ENCODE measurements at regions not wholly inside any gene's neighbourhood (a gene's known extent, or its start where the extent isn't known, plus 50 kb on each side); places are given as distances from the start of the nearest gene placed in this dataset.

- TF ChIP-seq POLR2AphosphoS5 (IDR thresholded peaks at IDR 0.05; ENCODE audit: low read depth) (no peak), ZNF331 (CRISPR knock-in tag; IDR thresholded peaks at IDR 0.05; ENCODE audit: low read depth) (no peak), NANOG (IDR thresholded peaks at IDR 0.05; ENCODE audit: borderline replicate concordance) (no peak), ZNF462 (CRISPR knock-in tag; IDR thresholded peaks at IDR 0.05) (no peak)
Observed at GRCh38 chr11:109726061-109726460, 304.1 kb downstream of the C11orf87 start (continued).

GRCh38 chr11:109728056-109728455, 306.1 kb downstream of the C11orf87 start:
- H3K4me1 Mint-ChIP-seq, result no peaks in the 10 kb centered on the region
- no peak overlapping the region for H3K4me3 ChIP-seq
- no peaks in the 10 kb centered on the region for H3K36me3 Mint-ChIP-seq (ENCODE audit: low read depth)
- H3K4me3 Mint-ChIP-seq, result no peak overlapping the region
- H3K27ac Mint-ChIP-seq, result no peak overlapping the region
- no peak overlapping the region for H2AFZ ChIP-seq
- ATAC-seq (no peak), DNase-seq (ENCODE audit: low spot score) (no peak)
- H3K9me3 Mint-ChIP-seq, result no peaks in the 10 kb centered on the region
- H3K27me3 Mint-ChIP-seq (ENCODE audit: insufficient read depth, low read depth, poor library complexity), result peaks cover 4% of the 10 kb centered on the region
- H3K9me2 ChIP-seq (ENCODE audit: insufficient read depth), result no peaks in the 10 kb centered on the region
- H3K4me2 ChIP-seq, result no peak overlapping the region
- H3K27ac ChIP-seq (ENCODE audit: low read depth), result no peak overlapping the region
- no peaks in the 10 kb centered on the region for H3K79me2 ChIP-seq (replicated peaks; ENCODE audit: insufficient read depth)
- no peaks in the 10 kb centered on the region for H3F3A ChIP-seq (replicated peaks; ENCODE audit: low read depth)
- no peaks in the 10 kb centered on the region for H3K27me3 ChIP-seq (ENCODE audit: insufficient read depth)
- no peaks in the 10 kb centered on the region for H4K20me1 ChIP-seq (replicated peaks; ENCODE audit: insufficient read depth)
- no peaks in the 10 kb centered on the region for H3K4me1 ChIP-seq (ENCODE audit: insufficient read depth)
- no peaks in the 10 kb centered on the region for H3K36me3 ChIP-seq (ENCODE audit: insufficient read depth)
- no peak for TF ChIP-seq ZNF462 (CRISPR knock-in tag; IDR thresholded peaks at IDR 0.05)
- no peak for TF ChIP-seq ZNF331 (CRISPR knock-in tag; IDR thresholded peaks at IDR 0.05; ENCODE audit: low read depth)
- TF ChIP-seq JUNB (IDR thresholded peaks at IDR 0.05; ENCODE audit: unreplicated experiment), result no peak
- no peak for TF ChIP-seq STAT1 (IDR thresholded peaks at IDR 0.05; ENCODE audit: unreplicated experiment)
- no peak for TF ChIP-seq CTCF (conservative IDR thresholded peaks at IDR 0.05; ENCODE audit: low read depth in 2 of 2)
- TF ChIP-seq POLR2AphosphoS5 (IDR thresholded peaks at IDR 0.05; ENCODE audit: low read depth), result no peak
- no peak for TF ChIP-seq ZNF114 (CRISPR knock-in tag; IDR thresholded peaks at IDR 0.05)
- no peak for TF ChIP-seq CREB1 (CRISPR knock-in tag; IDR thresholded peaks at IDR 0.05; ENCODE audit: low read depth)
